ENCODE measurements at regions not wholly inside any gene's neighbourhood (a gene's known extent, or its start where the extent isn't known, plus 50 kb on each side); places are given as distances from the start of the nearest gene placed in this dataset.

GRCh38 chrX:94366616-94367015 is 692.6 kb downstream of the FAM133A start (continued):
- TF ChIP-seq ASH2L (IDR thresholded peaks at IDR 0.05; ENCODE audit: low read length) (no peak), HDAC2 (IDR thresholded peaks at IDR 0.05; ENCODE audit: borderline replicate concordance in 1 of 2, low read depth in 2 of 2, low read length in 2 of 2) (no peak), POLR2A (IDR thresholded peaks at IDR 0.05; ENCODE audit: control extremely low read depth in 1 of 2, low read depth in 2 of 2, low read length in 2 of 2) (no peak), EZH2 (IDR thresholded peaks at IDR 0.05; ENCODE audit: low read depth, low read length, severe bottlenecking) (no peak), KDM1A (IDR thresholded peaks at IDR 0.05; ENCODE audit: borderline replicate concordance, low read length) (no peak)
- TF ChIP-seq, protein P1, sequence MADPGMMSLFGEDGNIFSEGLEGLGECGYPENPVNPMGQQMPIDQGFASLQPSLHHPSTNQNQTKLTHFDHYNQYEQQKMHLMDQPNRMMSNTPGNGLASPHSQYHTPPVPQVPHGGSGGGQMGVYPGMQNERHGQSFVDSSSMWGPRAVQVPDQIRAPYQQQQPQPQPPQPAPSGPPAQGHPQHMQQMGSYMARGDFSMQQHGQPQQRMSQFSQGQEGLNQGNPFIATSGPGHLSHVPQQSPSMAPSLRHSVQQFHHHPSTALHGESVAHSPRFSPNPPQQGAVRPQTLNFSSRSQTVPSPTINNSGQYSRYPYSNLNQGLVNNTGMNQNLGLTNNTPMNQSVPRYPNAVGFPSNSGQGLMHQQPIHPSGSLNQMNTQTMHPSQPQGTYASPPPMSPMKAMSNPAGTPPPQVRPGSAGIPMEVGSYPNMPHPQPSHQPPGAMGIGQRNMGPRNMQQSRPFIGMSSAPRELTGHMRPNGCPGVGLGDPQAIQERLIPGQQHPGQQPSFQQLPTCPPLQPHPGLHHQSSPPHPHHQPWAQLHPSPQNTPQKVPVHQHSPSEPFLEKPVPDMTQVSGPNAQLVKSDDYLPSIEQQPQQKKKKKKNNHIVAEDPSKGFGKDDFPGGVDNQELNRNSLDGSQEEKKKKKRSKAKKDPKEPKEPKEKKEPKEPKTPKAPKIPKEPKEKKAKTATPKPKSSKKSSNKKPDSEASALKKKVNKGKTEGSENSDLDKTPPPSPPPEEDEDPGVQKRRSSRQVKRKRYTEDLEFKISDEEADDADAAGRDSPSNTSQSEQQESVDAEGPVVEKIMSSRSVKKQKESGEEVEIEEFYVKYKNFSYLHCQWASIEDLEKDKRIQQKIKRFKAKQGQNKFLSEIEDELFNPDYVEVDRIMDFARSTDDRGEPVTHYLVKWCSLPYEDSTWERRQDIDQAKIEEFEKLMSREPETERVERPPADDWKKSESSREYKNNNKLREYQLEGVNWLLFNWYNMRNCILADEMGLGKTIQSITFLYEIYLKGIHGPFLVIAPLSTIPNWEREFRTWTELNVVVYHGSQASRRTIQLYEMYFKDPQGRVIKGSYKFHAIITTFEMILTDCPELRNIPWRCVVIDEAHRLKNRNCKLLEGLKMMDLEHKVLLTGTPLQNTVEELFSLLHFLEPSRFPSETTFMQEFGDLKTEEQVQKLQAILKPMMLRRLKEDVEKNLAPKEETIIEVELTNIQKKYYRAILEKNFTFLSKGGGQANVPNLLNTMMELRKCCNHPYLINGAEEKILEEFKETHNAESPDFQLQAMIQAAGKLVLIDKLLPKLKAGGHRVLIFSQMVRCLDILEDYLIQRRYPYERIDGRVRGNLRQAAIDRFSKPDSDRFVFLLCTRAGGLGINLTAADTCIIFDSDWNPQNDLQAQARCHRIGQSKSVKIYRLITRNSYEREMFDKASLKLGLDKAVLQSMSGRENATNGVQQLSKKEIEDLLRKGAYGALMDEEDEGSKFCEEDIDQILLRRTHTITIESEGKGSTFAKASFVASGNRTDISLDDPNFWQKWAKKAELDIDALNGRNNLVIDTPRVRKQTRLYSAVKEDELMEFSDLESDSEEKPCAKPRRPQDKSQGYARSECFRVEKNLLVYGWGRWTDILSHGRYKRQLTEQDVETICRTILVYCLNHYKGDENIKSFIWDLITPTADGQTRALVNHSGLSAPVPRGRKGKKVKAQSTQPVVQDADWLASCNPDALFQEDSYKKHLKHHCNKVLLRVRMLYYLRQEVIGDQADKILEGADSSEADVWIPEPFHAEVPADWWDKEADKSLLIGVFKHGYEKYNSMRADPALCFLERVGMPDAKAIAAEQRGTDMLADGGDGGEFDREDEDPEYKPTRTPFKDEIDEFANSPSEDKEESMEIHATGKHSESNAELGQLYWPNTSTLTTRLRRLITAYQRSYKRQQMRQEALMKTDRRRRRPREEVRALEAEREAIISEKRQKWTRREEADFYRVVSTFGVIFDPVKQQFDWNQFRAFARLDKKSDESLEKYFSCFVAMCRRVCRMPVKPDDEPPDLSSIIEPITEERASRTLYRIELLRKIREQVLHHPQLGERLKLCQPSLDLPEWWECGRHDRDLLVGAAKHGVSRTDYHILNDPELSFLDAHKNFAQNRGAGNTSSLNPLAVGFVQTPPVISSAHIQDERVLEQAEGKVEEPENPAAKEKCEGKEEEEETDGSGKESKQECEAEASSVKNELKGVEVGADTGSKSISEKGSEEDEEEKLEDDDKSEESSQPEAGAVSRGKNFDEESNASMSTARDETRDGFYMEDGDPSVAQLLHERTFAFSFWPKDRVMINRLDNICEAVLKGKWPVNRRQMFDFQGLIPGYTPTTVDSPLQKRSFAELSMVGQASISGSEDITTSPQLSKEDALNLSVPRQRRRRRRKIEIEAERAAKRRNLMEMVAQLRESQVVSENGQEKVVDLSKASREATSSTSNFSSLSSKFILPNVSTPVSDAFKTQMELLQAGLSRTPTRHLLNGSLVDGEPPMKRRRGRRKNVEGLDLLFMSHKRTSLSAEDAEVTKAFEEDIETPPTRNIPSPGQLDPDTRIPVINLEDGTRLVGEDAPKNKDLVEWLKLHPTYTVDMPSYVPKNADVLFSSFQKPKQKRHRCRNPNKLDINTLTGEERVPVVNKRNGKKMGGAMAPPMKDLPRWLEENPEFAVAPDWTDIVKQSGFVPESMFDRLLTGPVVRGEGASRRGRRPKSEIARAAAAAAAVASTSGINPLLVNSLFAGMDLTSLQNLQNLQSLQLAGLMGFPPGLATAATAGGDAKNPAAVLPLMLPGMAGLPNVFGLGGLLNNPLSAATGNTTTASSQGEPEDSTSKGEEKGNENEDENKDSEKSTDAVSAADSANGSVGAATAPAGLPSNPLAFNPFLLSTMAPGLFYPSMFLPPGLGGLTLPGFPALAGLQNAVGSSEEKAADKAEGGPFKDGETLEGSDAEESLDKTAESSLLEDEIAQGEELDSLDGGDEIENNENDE (IDR thresholded peaks at IDR 0.05; ENCODE audit: insufficient replicate concordance, low read length), result no peak

Measured in H1 (cell line).